ENCODE measurements at regions not wholly inside any gene's neighbourhood (a gene's known extent, or its start where the extent isn't known, plus 50 kb on each side); places are given as distances from the start of the nearest gene placed in this dataset.

- no peak for DNase-seq
- Histone ChIP-seq H3K36me3 (replicated peaks; ENCODE audit: control insufficient read depth, insufficient read depth, low read length) (no peaks in the 10 kb centered on the region), H3K27me3 (ENCODE audit: control insufficient read depth, insufficient read depth, low read length) (no peaks in the 10 kb centered on the region), H3K4me3 (ENCODE audit: insufficient read depth, low read depth, low read length) (no peak overlapping the region)
Measured at GRCh38 chr1:221085701-221086375, 206.6 kb downstream of the HLX start.

- DNase-seq = no peak
- Histone ChIP-seq H3K27me3 (ENCODE audit: control insufficient read depth, insufficient read depth, low read length) (no peaks in the 10 kb centered on the region), H3K36me3 (replicated peaks; ENCODE audit: control insufficient read depth, insufficient read depth, low read length) (no peaks in the 10 kb centered on the region), H3K4me3 (ENCODE audit: insufficient read depth, low read depth, low read length) (no peak overlapping the region)
Measured at GRCh38 chr1:221087919-221088318, 208.7 kb downstream of the HLX start.

- no peak for DNase-seq
- Histone ChIP-seq H3K36me3 (replicated peaks; ENCODE audit: control insufficient read depth, insufficient read depth, low read length) (no peaks in the 10 kb centered on the region), H3K4me3 (ENCODE audit: insufficient read depth, low read depth, low read length) (no peak overlapping the region), H3K27me3 (ENCODE audit: control insufficient read depth, insufficient read depth, low read length) (no peaks in the 10 kb centered on the region)
Measured at GRCh38 chr1:221089273-221089672, 210.0 kb downstream of the HLX start.

- no peaks in the 10 kb centered on the region for H3K27me3 ChIP-seq (ENCODE audit: control insufficient read depth, insufficient read depth, low read length)
- no peaks in the 10 kb centered on the region for H3K36me3 ChIP-seq (replicated peaks; ENCODE audit: control insufficient read depth, insufficient read depth, low read length)
- DNase-seq = no peak
- H3K4me3 ChIP-seq (ENCODE audit: insufficient read depth, low read depth, low read length) = no peak overlapping the region
Measured at GRCh38 chr1:221089803-221090202, 210.6 kb downstream of the HLX start.

GRCh38 chr1:221093903-221094791 is 214.9 kb downstream of the HLX start:
- no peak for DNase-seq
- Histone ChIP-seq H3K36me3 (replicated peaks; ENCODE audit: control insufficient read depth, insufficient read depth, low read length) (no peaks in the 10 kb centered on the region), H3K27me3 (ENCODE audit: control insufficient read depth, insufficient read depth, low read length) (no peaks in the 10 kb centered on the region), H3K4me3 (ENCODE audit: insufficient read depth, low read depth, low read length) (no peak overlapping the region)

GRCh38 chr1:221097479-221098281 is 218.4 kb downstream of the HLX start:
- H3K4me3 ChIP-seq (ENCODE audit: insufficient read depth, low read depth, low read length) = no peak overlapping the region

GRCh38 chr1:221098471-221099405 is 219.5 kb downstream of the HLX start:
- no peaks in the 10 kb centered on the region for H3K36me3 ChIP-seq (replicated peaks; ENCODE audit: control insufficient read depth, insufficient read depth, low read length)
- DNase-seq = no peak
- H3K4me3 ChIP-seq (ENCODE audit: insufficient read depth, low read depth, low read length) = no peak overlapping the region
- H3K27me3 ChIP-seq (ENCODE audit: control insufficient read depth, insufficient read depth, low read length) = no peaks in the 10 kb centered on the region

More at GRCh38 chr1:221097479-221098281, 218.4 kb downstream of the HLX start:
- Histone ChIP-seq H3K36me3 (replicated peaks; ENCODE audit: control insufficient read depth, insufficient read depth, low read length) (no peaks in the 10 kb centered on the region), H3K27me3 (ENCODE audit: control insufficient read depth, insufficient read depth, low read length) (no peaks in the 10 kb centered on the region)
- DNase-seq = no peak

- DNase-seq = no peak
- Histone ChIP-seq H3K4me3 (ENCODE audit: insufficient read depth, low read depth, low read length) (no peak overlapping the region), H3K36me3 (replicated peaks; ENCODE audit: control insufficient read depth, insufficient read depth, low read length) (no peaks in the 10 kb centered on the region), H3K27me3 (ENCODE audit: control insufficient read depth, insufficient read depth, low read length) (no peaks in the 10 kb centered on the region)
Measured at GRCh38 chr1:221099747-221100595, 220.7 kb downstream of the HLX start.

- no peaks in the 10 kb centered on the region for H3K27me3 ChIP-seq (ENCODE audit: control insufficient read depth, insufficient read depth, low read length)
- no peaks in the 10 kb centered on the region for H3K36me3 ChIP-seq (replicated peaks; ENCODE audit: control insufficient read depth, insufficient read depth, low read length)
- DNase-seq = no peak
- no peak overlapping the region for H3K4me3 ChIP-seq (ENCODE audit: insufficient read depth, low read depth, low read length)
Measured at GRCh38 chr1:221100611-221101010, 221.4 kb downstream of the HLX start.

- Histone ChIP-seq H3K27me3 (ENCODE audit: control insufficient read depth, insufficient read depth, low read length) (no peaks in the 10 kb centered on the region), H3K4me3 (ENCODE audit: insufficient read depth, low read depth, low read length) (no peak overlapping the region), H3K36me3 (replicated peaks; ENCODE audit: control insufficient read depth, insufficient read depth, low read length) (no peaks in the 10 kb centered on the region)
- no peak for DNase-seq
Measured at GRCh38 chr1:221101807-221102605, 222.8 kb downstream of the HLX start.

GRCh38 chr1:221104596-221104995 is 225.4 kb downstream of the HLX start:
- DNase-seq = no peak
- H3K4me3 ChIP-seq (ENCODE audit: insufficient read depth, low read depth, low read length) = no peak overlapping the region
- no peaks in the 10 kb centered on the region for H3K27me3 ChIP-seq (ENCODE audit: control insufficient read depth, insufficient read depth, low read length)

GRCh38 chr1:221105578-221105977 is 226.3 kb downstream of the HLX start:
- H3K36me3 ChIP-seq (replicated peaks; ENCODE audit: control insufficient read depth, insufficient read depth, low read length) = no peaks in the 10 kb centered on the region
- no peak overlapping the region for H3K4me3 ChIP-seq (ENCODE audit: insufficient read depth, low read depth, low read length)
- DNase-seq = no peak
- H3K27me3 ChIP-seq (ENCODE audit: control insufficient read depth, insufficient read depth, low read length) = no peaks in the 10 kb centered on the region

More at GRCh38 chr1:221104596-221104995, 225.4 kb downstream of the HLX start:
- H3K36me3 ChIP-seq (replicated peaks; ENCODE audit: control insufficient read depth, insufficient read depth, low read length) = no peaks in the 10 kb centered on the region

Measured in H7 (cell line).